Heart left ventricle (tissue), 13 donors: ENCODE measurements at regions not wholly inside any gene's neighbourhood (a gene's known extent, or its start where the extent isn't known, plus 50 kb on each side); places are given as distances from the start of the nearest gene placed in this dataset.

ENCODE experiments used
- POLR2A ChIP-seq, 2 donors: fragments of 450-650 bp; IDR thresholded peaks; one replicate each; pipeline ENCODE4 v1.6.1; 2017; ENCODE audit warnings: antibody characterized with exemption in 2 of 2, mild to moderate bottlenecking in 2 of 2, moderate library complexity in 2 of 2
- TF ChIP-seq, protein P1 (sequence below), 12 donors: fragments of 200-600 bp; sonication (generic) in 4 of 12; IDR thresholded peaks; one replicate each; pipeline versions ENCODE4 v1.5.0 to v1.8.0; 2018 to 2022; ENCODE audit warnings: antibody characterized with exemption in 12 of 12, mild to moderate bottlenecking in 5 of 12
- donor health status: ischemic (EF 13 %, LVEDD 7.1; RV severe dilation, severe dysfunction).
- donor health status: DM: no; HTN: yes; CAD: no.
- donor health status: DM: no; HTN: no; CAD: no.
- donor health status: ischemic (EF 25% LVEDD 6.9; RV normal size, moderate dysfunction).
- donor health status: ischemic (EF 25% LVEDD 5.7; RV mildly dilated, moderate dysfunction).
- donor health status: ischemic (EF 35%, LVEDD 5.7; RV mildly dilated, moderate dysfunction).
- donor health status: nonischemic (EF 11% LVEDD 7.7; RV severe dilation, severe dysfunction).
- donor health status: DM: yes; HTN: yes; CAD: no.
- donor health status: PGD.
- donor health status: ischemic (EF 29% LVEDD 5.4; RV normal size, mild dysfunction).
- donor health status: nonischemic (EF 23%, LVEDD 6.1; RV moderate dilation, normal function).

- TF ChIP-seq, protein P1, sequence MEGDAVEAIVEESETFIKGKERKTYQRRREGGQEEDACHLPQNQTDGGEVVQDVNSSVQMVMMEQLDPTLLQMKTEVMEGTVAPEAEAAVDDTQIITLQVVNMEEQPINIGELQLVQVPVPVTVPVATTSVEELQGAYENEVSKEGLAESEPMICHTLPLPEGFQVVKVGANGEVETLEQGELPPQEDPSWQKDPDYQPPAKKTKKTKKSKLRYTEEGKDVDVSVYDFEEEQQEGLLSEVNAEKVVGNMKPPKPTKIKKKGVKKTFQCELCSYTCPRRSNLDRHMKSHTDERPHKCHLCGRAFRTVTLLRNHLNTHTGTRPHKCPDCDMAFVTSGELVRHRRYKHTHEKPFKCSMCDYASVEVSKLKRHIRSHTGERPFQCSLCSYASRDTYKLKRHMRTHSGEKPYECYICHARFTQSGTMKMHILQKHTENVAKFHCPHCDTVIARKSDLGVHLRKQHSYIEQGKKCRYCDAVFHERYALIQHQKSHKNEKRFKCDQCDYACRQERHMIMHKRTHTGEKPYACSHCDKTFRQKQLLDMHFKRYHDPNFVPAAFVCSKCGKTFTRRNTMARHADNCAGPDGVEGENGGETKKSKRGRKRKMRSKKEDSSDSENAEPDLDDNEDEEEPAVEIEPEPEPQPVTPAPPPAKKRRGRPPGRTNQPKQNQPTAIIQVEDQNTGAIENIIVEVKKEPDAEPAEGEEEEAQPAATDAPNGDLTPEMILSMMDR (IDR thresholded peaks at IDR 0.05): no peak
- no peak for TF ChIP-seq POLR2A (IDR thresholded peaks at IDR 0.05)
Observed at GRCh38 chr11:98674390-98674789, 346.4 kb upstream of the CNTN5 start.
